Embryonic facial prominence (tissue), 1 donor: ENCODE measurements at regions not wholly inside any gene's neighbourhood (a gene's known extent, or its start where the extent isn't known, plus 50 kb on each side); places are given as distances from the start of the nearest gene placed in this dataset.

Source experiments
- DNase-seq: peaks from one replicate; pipeline ENCODE4 v3.0.0-alpha.2; 2016; ENCODE audit errors: extremely low spot score

- no peak for DNase-seq
These were observed 74.3 kb upstream of the IFNAR2 start for GRCh38 chr21:33155422-33155821.

- peak; percentile 8 for DNase-seq
These were observed 72.4 kb upstream of the IFNAR2 start for GRCh38 chr21:33157303-33157702.

DNA sequence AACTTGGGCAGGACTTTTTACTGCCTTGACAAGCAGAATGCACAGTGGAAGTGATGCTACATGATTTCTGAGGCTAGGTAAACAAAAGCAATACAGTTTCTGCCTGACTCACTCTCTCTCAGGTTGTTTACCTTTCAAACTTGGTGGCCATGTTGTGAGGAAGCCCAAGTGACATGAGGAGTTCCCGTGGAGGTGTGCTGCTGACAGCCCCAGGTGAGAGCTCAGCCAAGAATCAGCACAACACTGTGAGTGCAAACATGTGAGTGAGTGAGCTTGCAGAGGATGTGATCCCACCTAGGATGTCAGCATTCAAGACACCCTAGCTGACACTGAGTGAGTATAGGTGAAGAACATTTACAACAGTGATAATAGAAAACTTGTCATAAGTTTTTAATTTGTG is 71.1 kb upstream of the IFNAR2 start:
- no peak for DNase-seq

- DNase-seq = no peak
These were observed 67.2 kb upstream of the IFNAR2 start for GRCh38 chr21:33162436-33162951.

DNA sequence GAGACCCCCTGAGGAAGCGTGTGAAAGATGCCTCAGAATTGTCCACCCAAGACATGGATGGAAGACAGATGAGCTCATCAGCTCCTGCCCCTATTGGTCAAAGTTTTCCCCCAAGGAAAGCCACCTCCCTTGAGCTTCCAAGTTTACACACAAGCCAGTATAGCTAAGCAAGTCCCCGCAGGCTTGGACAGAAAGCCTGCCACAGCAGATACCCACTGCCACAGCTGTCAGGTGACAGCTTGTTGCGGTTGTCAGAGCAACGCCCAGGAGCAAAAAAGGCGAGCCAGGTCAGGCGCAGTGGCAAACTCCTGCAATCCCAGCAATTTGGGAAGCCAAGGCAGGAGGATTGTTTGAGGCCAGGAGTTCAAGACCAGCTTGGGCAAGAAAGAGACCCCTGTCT is 60.9 kb upstream of the IFNAR2 start:
- DNase-seq = no peak

GRCh38 chr21:33169359-33169758 is 60.4 kb upstream of the IFNAR2 start:
- no peak for DNase-seq

DNA sequence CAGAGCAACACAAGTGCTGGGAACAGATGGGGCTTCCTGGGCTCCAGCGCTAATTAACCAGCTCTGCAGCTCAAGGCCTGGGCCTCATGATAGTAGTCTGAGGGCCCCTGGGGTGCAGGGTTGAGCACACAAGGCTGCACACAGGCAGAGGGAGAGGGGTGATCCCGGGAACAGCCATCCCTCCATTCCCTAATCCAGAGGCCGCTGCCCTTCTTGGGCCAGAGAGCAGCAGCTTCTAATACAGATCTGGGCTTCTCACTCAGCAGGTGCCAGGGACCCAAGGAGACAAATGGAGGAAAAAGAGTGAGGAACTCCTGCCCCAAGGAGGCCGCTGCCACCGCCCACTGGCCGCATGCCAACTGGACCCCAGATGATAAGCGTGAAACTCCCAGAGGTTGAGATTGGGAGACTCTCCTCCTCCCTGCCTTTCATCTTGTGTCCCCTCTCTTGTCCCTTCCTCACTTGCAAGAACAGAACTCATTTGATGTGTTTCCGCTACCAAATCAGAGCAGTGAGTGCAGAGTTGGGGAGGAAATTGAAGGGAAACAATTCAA is 58.0 kb upstream of the IFNAR2 start:
- no peak for DNase-seq

- no peak for DNase-seq
These were observed 55.0 kb upstream of the IFNAR2 start for GRCh38 chr21:33174756-33175155.
